Ishikawa (cell line): ENCODE measurements at regions not wholly inside any gene's neighbourhood (a gene's known extent, or its start where the extent isn't known, plus 50 kb on each side); places are given as distances from the start of the nearest gene placed in this dataset.

ENCODE experiments used
- CEBPB ChIP-seq: IDR thresholded peaks from 2 replicates; pipeline ENCODE4 v1.6.1; 2012
- CREB1 ChIP-seq: IDR thresholded peaks from 2 replicates; pipeline ENCODE4 v1.6.1; 2012; ENCODE audit warnings: low read depth
- EGR1 ChIP-seq: IDR thresholded peaks from 2 replicates; pipeline ENCODE4 v1.6.1; 2012
- EP300 ChIP-seq: IDR thresholded peaks from 2 replicates; pipeline ENCODE4 v1.6.1; 2012; ENCODE audit warnings: borderline replicate concordance
- FOXM1 ChIP-seq: IDR thresholded peaks from 2 replicates; pipeline ENCODE4 v1.6.1; 2012; ENCODE audit warnings: low read depth, borderline replicate concordance
- NFIC ChIP-seq: IDR thresholded peaks from 2 replicates; pipeline ENCODE4 v1.6.1; 2012
- RAD21 ChIP-seq: IDR thresholded peaks from 2 replicates; pipeline ENCODE4 v1.6.1; 2012; ENCODE audit warnings: low read depth
- TAF1 ChIP-seq: IDR thresholded peaks from 2 replicates; pipeline ENCODE4 v1.6.1; 2012; ENCODE audit warnings: low read depth, mild to moderate bottlenecking
- TCF12 ChIP-seq: IDR thresholded peaks from 2 replicates; pipeline ENCODE4 v1.6.1; 2012; ENCODE audit warnings: low read depth
- TEAD4 ChIP-seq: IDR thresholded peaks from 2 replicates; pipeline ENCODE4 v1.6.1; 2012
- YY1 ChIP-seq: IDR thresholded peaks from 2 replicates; pipeline ENCODE4 v1.6.1; 2012; ENCODE audit warnings: low read depth
- ZBTB7A ChIP-seq: IDR thresholded peaks from 2 replicates; pipeline ENCODE4 v1.6.1; 2012; ENCODE audit warnings: low read depth
- TF ChIP-seq, protein P1 (sequence below): IDR thresholded peaks from 2 replicates; pipeline ENCODE4 v1.6.1; 2012; ENCODE audit warnings: low read depth, mild to moderate bottlenecking
- TF ChIP-seq, protein P2 (sequence below): IDR thresholded peaks from 2 replicates; pipeline ENCODE4 v1.6.1; 2012
- TF ChIP-seq, protein P3 (sequence below): IDR thresholded peaks from 2 replicates; pipeline ENCODE4 v1.6.1; 2012

DNA sequence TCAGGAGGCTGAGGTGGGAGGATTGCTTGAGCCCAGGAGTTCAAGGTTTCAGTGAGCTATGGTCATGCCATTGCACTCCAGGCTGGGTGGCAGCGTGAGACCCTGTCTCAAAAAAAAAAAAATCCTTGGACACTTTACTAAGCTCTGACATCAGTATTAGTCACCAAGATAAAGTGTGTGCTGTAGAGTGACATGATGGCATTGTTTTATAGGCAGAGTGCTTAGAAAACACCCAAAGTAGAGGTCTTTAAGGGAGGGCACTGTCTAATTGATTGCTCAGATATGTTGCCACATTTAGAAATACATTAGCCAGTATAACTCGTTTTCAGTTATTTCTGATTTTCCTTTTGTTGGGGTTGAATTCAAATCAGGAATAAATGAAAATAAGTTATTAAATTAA, 235.9 kb downstream of the REEP3 start:
- TF ChIP-seq CREB1 (no peak), TEAD4 (no peak), TAF1 (no peak), ZBTB7A (no peak), CEBPB (no peak)

DNA sequence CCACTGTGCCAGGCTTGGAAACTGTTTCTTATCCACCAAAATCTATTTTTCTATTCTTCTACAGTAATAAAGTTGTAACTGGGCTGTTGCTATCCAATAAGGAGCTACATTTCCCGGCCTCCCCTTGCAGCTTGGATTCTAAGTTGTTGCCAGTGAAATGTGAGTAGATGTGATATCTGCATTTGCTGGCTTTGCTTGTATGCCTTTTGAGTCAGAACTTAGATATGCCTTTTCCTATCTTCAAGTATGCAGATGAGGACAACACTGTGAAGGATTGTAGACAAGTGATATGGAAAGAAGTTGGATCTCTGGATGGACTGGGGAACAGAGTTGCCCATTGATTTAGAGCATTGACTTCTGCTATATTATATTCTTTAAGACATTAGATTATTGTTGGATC, 236.9 kb downstream of the REEP3 start:
- TF ChIP-seq FOXM1 = no peak
- TF ChIP-seq, protein P1, sequence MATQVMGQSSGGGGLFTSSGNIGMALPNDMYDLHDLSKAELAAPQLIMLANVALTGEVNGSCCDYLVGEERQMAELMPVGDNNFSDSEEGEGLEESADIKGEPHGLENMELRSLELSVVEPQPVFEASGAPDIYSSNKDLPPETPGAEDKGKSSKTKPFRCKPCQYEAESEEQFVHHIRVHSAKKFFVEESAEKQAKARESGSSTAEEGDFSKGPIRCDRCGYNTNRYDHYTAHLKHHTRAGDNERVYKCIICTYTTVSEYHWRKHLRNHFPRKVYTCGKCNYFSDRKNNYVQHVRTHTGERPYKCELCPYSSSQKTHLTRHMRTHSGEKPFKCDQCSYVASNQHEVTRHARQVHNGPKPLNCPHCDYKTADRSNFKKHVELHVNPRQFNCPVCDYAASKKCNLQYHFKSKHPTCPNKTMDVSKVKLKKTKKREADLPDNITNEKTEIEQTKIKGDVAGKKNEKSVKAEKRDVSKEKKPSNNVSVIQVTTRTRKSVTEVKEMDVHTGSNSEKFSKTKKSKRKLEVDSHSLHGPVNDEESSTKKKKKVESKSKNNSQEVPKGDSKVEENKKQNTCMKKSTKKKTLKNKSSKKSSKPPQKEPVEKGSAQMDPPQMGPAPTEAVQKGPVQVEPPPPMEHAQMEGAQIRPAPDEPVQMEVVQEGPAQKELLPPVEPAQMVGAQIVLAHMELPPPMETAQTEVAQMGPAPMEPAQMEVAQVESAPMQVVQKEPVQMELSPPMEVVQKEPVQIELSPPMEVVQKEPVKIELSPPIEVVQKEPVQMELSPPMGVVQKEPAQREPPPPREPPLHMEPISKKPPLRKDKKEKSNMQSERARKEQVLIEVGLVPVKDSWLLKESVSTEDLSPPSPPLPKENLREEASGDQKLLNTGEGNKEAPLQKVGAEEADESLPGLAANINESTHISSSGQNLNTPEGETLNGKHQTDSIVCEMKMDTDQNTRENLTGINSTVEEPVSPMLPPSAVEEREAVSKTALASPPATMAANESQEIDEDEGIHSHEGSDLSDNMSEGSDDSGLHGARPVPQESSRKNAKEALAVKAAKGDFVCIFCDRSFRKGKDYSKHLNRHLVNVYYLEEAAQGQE = no peak
- TF ChIP-seq TAF1 = no peak
- TF ChIP-seq, protein P2, sequence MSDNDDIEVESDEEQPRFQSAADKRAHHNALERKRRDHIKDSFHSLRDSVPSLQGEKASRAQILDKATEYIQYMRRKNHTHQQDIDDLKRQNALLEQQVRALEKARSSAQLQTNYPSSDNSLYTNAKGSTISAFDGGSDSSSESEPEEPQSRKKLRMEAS = no peak
- no peak for TF ChIP-seq EGR1

DNA sequence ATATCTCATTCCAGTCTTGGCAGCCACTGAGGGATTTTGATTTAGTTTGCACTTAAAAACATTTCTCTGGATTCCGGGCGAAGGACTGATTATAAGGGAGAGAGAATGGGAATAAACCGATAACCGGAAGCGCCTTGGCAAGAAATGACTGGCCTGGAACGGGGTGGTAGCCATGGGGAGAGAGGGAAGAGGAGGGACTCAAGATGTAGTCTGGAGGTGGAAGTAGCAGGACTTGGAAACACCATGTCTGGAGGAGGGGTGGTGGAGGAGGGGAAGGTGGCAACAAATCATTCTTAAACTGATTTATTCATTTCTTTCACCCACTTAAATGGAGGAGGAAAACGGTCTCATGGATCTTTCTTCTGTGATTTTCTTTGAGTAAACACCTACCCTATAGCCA, 238.1 kb downstream of the REEP3 start:
- TF ChIP-seq TAF1 (no peak), FOXM1 (no peak), EP300 (no peak), YY1 (no peak), TEAD4 (no peak), RAD21 (no peak)
- TF ChIP-seq, protein P1 = no peak

DNA sequence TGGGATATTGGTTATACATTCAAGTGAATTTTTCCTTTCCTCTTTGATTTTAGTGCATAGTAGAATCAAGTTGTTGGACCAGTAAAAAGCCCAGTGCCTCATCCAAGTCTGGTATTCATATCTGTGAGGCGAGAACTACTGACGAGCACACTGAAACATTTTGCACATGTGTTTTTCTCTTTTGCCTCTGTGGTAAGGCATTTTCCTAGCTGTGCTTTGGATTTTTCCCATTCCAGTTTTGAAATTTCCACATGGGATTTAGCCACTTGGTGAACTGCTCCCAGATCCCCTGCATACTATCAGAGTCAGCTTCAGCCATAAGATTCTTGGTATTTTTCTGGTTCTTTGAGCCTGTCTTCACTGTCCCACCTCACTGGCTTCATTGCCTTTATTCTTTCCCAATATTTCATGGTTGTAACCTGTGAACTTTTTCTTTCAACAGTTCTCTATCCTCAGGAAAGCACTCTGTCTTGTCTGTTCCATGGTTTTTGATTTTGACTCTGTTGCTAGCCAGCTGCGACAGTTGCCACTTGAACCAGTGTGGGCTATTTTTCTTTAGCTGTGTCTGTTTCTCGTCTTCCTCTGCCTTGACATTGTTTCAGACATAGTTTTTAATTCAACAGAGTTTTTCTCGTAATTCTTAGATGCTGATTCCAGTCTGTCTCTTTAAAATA, 239.0 kb downstream of the REEP3 start:
- TF ChIP-seq CREB1 = no peak
- no peak for TF ChIP-seq ZBTB7A
- TF ChIP-seq, protein P2 = no peak
- TF ChIP-seq, protein P3, sequence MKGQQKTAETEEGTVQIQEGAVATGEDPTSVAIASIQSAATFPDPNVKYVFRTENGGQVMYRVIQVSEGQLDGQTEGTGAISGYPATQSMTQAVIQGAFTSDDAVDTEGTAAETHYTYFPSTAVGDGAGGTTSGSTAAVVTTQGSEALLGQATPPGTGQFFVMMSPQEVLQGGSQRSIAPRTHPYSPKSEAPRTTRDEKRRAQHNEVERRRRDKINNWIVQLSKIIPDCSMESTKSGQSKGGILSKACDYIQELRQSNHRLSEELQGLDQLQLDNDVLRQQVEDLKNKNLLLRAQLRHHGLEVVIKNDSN = no peak
- no peak for TF ChIP-seq TAF1
- TF ChIP-seq NFIC = no peak
- no peak for TF ChIP-seq RAD21
- TF ChIP-seq EP300 = no peak
- TF ChIP-seq EGR1 = no peak
- TF ChIP-seq CEBPB = no peak
- no peak for TF ChIP-seq YY1
- no peak for TF ChIP-seq FOXM1
- TF ChIP-seq TEAD4 = no peak
- TF ChIP-seq, protein P1 = no peak
- TF ChIP-seq TCF12 = no peak

DNA sequence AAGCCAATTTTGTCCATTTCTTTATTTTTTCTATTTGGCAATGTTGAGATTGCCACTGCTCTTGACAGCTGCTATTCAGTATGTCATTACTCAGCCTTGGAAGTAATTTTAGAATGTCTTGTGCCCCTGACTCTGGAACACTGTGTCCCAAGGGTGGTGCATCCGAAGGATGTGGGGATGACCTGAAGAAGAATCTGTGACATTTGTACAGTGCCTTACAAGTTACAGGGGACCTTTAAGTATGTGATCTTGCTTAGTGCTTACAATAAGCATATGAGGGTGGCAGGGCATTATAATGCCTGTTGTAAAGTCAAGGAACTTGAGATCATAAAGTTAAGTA, 239.5 kb downstream of the REEP3 start:
- no peak for TF ChIP-seq ZBTB7A
- TF ChIP-seq TEAD4 = no peak
- no peak for TF ChIP-seq CREB1
- TF ChIP-seq, protein P2 = no peak
- TF ChIP-seq TAF1 = no peak
- no peak for TF ChIP-seq YY1
- no peak for TF ChIP-seq EP300
- TF ChIP-seq TCF12 = no peak
- TF ChIP-seq, protein P3 = no peak
- no peak for TF ChIP-seq CEBPB
- TF ChIP-seq RAD21 = no peak
- no peak for TF ChIP-seq FOXM1
